Keratinocyte (primary cell): ENCODE measurements at regions not wholly inside any gene's neighbourhood (a gene's known extent, or its start where the extent isn't known, plus 50 kb on each side); places are given as distances from the start of the nearest gene placed in this dataset.

Experiments used
- CTCF ChIP-seq, 3 experiments: IDR thresholded peaks in 1 of 3; conservative IDR thresholded peaks in 1 of 3; optimal IDR thresholded peaks in 1 of 3; 2 replicates in 2 of 3; 3 replicates in 1 of 3; pipeline versions ENCODE3 to v1.5.1; 2011; ENCODE audit warnings: low read length in 3 of 3, mild to moderate bottlenecking in 3 of 3, moderate library complexity in 2 of 3, control low read depth in 1 of 3, inconsistent platforms in 1 of 3; ENCODE audit not compliant: insufficient read depth in 2 of 3; ENCODE audit errors: extremely low read depth in 1 of 3
- EZH2 ChIP-seq: IDR thresholded peaks from one replicate; pipeline ENCODE4 v1.6.1; 2012; ENCODE audit warnings: inconsistent platforms, mild to moderate bottlenecking, low read length, moderate library complexity

DNA sequence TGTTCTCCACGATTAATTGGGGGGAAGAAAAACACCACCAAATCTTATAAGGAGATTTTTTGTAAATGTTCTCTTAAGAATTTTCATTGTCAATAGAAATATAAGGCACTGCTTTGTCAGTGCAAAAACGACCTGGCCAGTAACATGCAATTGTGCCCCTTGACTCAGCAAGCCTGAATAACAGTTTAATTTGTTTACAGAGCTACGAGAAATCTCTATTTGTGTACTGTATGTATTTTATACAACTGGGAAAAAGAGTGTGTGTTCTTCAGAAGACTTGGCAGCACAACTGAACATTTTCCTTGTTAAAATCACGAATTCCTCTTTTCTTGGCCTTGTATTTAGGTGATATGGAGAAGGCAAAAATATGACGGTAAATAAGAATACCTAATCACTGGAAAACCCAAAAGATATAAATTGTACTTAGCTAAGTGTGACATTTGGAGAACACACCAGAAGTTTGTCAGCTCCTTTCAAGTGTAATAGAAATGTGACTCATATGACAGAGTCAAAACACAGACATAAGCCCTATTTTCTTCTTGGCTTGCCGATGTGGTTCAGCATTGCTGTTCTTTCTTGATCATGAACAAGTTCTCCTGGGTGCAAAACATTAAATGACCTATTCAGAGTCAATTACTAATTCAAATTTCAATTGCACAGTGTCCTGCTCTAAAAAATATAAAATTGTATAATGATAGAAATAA is 945.0 kb upstream of the INTU start:
- TF ChIP-seq CTCF (optimal IDR thresholded peaks at IDR 0.05 in 1 of 3, IDR thresholded peaks at IDR 0.05 in 1 of 3, conservative IDR thresholded peaks at IDR 0.05 in 1 of 3; ENCODE audit: extremely low read depth in 1 of 3, insufficient read depth in 2 of 3, low read length in 3 of 3) (no peak), EZH2 (no peak)
